Erythroblast (primary cell): ENCODE measurements at regions not wholly inside any gene's neighbourhood (a gene's known extent, or its start where the extent isn't known, plus 50 kb on each side); places are given as distances from the start of the nearest gene placed in this dataset.

Experiments
- GATA1 ChIP-seq: IDR thresholded peaks from 2 replicates; pipeline ENCODE4 v1.6.1; 2011; ENCODE audit warnings: low read depth, mild to moderate bottlenecking, control low read depth, low read length, moderate library complexity
- POLR2A ChIP-seq: IDR thresholded peaks from 2 replicates; pipeline ENCODE4 v1.6.1; 2011; ENCODE audit warnings: mild to moderate bottlenecking, low read length

DNA sequence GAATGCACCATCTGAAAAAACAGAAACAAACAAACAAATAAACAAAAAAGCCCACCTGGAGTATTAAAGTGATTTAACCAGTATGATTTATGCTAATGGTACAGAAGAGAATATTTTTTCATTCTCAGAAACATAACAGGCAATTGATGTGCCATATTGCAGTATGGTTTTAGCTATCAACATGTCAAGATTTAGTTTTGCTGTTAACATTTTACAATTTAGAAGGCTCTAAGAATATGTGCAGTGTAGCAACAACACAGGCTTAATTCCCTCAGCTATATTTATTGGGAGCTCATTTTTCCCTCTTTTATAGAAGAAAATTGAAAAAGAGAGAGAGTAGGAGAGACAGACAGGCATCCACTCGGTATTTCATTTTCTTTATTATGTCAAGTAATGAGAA is 1022.7 kb upstream of the CITED2 start:
- TF ChIP-seq POLR2A (no peak), GATA1 (no peak)
